Activated naive CD4-positive, alpha-beta T cell treated with anti-CD3 and anti-CD28 coated beads, Interleukin-2, amount 50 U/mL, for 72 hours (primary cell): ENCODE measurements at regions not wholly inside any gene's neighbourhood (a gene's known extent, or its start where the extent isn't known, plus 50 kb on each side); places are given as distances from the start of the nearest gene placed in this dataset.
A peak's percentile ranks its signal among the peaks of the same experiment; 100 is the strongest.
"Not testable (repeated sequence)": the region's sequence is repeated elsewhere in the genome, so short reads cannot be mapped to it uniquely, and the experiment has no call there.

Experiments
- ATAC-seq, 2 donors: fragments of 150-1000 bp; cut with Tn5 transposase; 2 replicates each; pipeline ENCODE4 v1.10.0; 2021; ENCODE audit warnings: mild to moderate bottlenecking in 2 of 2, moderate library complexity in 2 of 2
- DNase-seq, 2 donors: peaks; one replicate each; pipeline ENCODE4 v3.0.0; 2021 to 2022; ENCODE audit warnings: low spot score in 2 of 2
- H3K27ac Mint-ChIP-seq, 2 donors: one replicate each; pipeline ENCODE4 v1.8.0; 2022; ENCODE audit warnings: mild to moderate bottlenecking in 2 of 2, mixed read lengths in 2 of 2
- H3K36me3 Mint-ChIP-seq, 2 donors: one replicate each; pipeline ENCODE4 v1.8.0; 2022; ENCODE audit warnings: mixed read lengths in 2 of 2
- H3K9me3 Mint-ChIP-seq, 2 donors: one replicate each; pipeline ENCODE4 v1.8.0; 2022; ENCODE audit warnings: mixed read lengths in 2 of 2

GRCh38 chr18:60319129-60319528, 53.4 kb downstream of the MC4R start:
- H3K9me3 Mint-ChIP-seq: peaks cover 13 to 17% of the 10 kb centered on the region in 2 donors
- no peak for DNase-seq

DNA sequence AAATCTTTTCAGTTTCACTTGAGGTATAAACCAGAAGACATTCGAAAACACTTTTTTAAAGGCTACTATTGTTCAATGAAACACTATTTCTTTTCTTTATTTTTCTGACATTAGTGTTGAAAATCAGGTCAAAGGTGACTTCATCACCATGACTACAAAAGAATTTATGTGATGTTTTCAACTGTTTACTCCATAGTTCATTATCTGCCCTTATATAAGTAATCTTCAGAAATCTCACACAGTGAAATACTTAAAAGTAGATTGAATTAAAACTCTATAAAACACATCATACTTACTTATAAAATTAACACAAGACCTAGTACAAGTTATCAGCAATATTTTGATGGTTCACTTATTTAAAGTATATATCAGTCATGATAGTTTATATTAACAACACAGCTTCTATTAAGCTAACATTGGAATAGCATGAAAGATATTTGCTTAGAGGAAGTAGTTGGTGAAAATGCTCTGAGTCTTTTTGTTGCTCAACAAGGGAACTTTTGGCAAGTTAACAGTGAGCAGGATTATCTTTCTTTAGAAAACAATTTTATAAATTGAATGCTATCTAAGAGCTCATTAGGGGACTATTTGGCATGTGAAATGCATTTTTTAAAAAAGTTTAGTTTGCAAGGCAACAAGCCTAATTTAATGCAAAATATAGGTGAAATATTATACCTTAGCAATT, 60.8 kb downstream of the MC4R start:
- no peak overlapping the region for H3K27ac Mint-ChIP-seq
- ATAC-seq (no peak), DNase-seq (no peak)
- no peaks in the 10 kb centered on the region for H3K36me3 Mint-ChIP-seq
- peaks cover 4 to 5% of the 10 kb centered on the region in 2 donors for H3K9me3 Mint-ChIP-seq

More at GRCh38 chr18:60319129-60319528, 53.4 kb downstream of the MC4R start:
- ATAC-seq: no peak
- Mint-ChIP-seq H3K27ac (no peak overlapping the region), H3K36me3 (peaks cover 0 to 6% of the 10 kb centered on the region in 2 donors)

GRCh38 chr18:60295674-60296073, 76.9 kb downstream of the MC4R start:
- H3K9me3 Mint-ChIP-seq: peaks cover 0 to 4% of the 10 kb centered on the region in 2 donors
- no peaks in the 10 kb centered on the region for H3K36me3 Mint-ChIP-seq
- DNase-seq: no peak
- ATAC-seq: no peak
- no peak overlapping the region for H3K27ac Mint-ChIP-seq

DNA sequence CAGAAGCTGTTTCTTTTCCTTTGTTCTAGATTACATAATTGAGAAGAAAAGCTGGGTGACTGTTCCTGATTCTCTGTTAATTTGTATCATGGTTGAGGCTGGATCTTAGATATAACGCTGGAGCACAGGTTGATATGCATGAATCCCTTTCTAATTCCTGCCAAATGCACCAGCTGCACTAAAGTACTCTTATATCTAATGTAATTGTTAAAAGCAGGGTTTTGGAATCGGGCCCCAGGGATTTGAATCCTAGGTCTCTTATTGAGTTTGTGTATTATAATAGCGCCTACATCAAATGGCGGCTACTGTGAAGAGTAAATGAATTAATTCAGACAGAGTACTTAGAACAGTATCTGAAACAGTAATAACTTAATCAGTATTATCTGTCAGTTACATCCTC, 80.4 kb downstream of the MC4R start:
- ATAC-seq (no peak), DNase-seq (no peak)
- H3K9me3 Mint-ChIP-seq: no peaks in the 10 kb centered on the region
- no peaks in the 10 kb centered on the region for H3K36me3 Mint-ChIP-seq
- no peak overlapping the region for H3K27ac Mint-ChIP-seq

GRCh38 chr18:60279391-60279790, 93.2 kb downstream of the MC4R start:
- no peaks in the 10 kb centered on the region for H3K9me3 Mint-ChIP-seq
- no peak for ATAC-seq
- H3K27ac Mint-ChIP-seq: no peak overlapping the region
- DNase-seq: no peak
- no peaks in the 10 kb centered on the region for H3K36me3 Mint-ChIP-seq

DNA sequence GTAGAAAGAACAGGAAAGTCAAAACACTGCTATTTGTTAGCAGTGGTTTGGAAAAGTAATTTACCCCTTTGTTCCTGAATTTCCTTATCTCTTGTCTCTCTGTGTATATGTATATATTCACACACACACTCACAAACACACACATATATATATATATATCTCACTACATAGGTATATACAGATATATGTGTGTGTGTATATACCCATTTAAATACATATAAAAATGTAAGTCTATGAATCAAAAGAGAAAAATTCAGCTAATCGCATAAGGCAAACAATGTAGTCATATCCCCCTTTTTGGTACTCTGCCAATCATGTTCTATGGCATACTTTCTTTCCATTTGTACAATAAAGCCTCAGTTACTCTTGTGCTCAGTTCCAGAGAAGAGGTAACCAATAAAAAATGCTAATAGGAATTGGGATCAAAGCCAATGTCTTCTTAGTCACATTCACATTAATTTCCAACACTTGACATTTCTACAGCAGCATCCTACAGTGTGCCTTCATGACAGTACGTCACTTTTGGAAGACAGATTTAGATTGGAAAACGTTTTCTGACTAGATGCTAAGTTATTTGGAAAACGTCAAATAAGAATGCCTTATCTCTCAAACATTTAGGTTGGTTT, 94.6 kb downstream of the MC4R start:
- no peaks in the 10 kb centered on the region for H3K36me3 Mint-ChIP-seq
- ATAC-seq: no peak

DNA sequence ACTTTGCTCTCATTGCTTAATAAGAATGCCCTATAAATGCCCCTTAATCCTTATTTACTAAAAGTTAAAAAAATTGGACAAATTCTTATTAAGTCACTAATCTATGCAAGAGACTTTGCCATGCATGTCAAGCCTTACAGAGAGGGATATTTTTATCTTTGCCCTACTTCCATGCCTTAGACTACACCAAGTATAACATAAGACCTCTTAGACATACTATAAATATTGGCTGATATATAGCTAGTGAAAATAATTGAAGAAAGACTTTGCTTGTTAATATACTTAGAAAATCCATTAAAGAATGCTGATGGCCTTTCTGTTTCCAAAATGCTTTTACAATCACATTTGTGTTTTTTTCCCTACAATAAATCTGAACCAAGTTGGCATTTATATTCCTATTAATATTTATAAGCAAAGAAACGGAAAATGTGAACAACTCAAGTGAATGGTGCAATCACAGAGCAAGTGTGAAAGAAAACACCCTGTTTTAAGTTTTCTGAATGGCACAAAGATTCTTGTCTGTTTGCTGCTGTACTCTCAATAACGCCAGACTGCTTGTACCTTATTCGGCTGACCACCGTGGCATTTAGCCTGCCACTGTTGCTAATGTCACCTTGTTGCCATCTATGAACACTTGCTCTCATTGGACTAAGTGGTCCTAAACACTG, 105.0 kb downstream of the MC4R start:
- H3K36me3 Mint-ChIP-seq: no peaks in the 10 kb centered on the region

More for the DNA sequence above, 94.6 kb downstream of the MC4R start:
- no peak overlapping the region for H3K27ac Mint-ChIP-seq
- H3K9me3 Mint-ChIP-seq: peaks cover 4% of the 10 kb centered on the region in 2 donors
- no peak for DNase-seq

DNA sequence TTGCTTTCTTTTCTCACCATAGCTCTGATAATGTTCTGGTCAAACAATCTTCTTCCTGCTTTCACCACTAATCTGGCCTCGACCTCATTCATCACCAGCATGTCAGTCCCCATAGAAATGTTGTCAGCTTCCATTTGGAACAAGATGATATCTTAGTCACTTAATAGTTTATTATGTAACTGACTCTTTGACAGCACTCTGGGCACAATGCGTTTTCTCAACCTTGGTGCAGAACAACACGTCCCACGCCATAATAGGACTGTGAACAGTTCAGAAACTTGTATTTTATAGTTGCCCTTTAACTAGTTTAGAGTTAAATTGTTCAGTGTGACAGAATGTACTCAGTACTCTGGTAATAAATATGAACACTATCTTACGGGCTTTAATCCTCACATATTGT, 106.0 kb downstream of the MC4R start:
- DNase-seq (no peak), ATAC-seq (no peak)
- H3K9me3 Mint-ChIP-seq: peaks cover 8 to 22% of the 10 kb centered on the region in 2 donors
- no peak overlapping the region for H3K27ac Mint-ChIP-seq
- H3K36me3 Mint-ChIP-seq: no peaks in the 10 kb centered on the region

More for the DNA sequence above, 105.0 kb downstream of the MC4R start:
- ATAC-seq (no peak), DNase-seq (no peak)
- Mint-ChIP-seq H3K9me3 (peaks cover 5 to 16% of the 10 kb centered on the region in 2 donors), H3K27ac (no peak overlapping the region)

GRCh38 chr18:60259052-60259681, 113.4 kb downstream of the MC4R start:
- no peak overlapping the region for H3K27ac Mint-ChIP-seq
- ATAC-seq (no peak), DNase-seq (no peak)
- peaks cover 13 to 22% of the 10 kb centered on the region in 2 donors for H3K9me3 Mint-ChIP-seq
- no peaks in the 10 kb centered on the region for H3K36me3 Mint-ChIP-seq

GRCh38 chr18:60249388-60249787, 123.2 kb downstream of the MC4R start:
- peaks cover 0 to 4% of the 10 kb centered on the region in 2 donors for H3K9me3 Mint-ChIP-seq
- H3K36me3 Mint-ChIP-seq: no peaks in the 10 kb centered on the region
- ATAC-seq (no peak), DNase-seq (no peak)
- no peak overlapping the region for H3K27ac Mint-ChIP-seq

DNA sequence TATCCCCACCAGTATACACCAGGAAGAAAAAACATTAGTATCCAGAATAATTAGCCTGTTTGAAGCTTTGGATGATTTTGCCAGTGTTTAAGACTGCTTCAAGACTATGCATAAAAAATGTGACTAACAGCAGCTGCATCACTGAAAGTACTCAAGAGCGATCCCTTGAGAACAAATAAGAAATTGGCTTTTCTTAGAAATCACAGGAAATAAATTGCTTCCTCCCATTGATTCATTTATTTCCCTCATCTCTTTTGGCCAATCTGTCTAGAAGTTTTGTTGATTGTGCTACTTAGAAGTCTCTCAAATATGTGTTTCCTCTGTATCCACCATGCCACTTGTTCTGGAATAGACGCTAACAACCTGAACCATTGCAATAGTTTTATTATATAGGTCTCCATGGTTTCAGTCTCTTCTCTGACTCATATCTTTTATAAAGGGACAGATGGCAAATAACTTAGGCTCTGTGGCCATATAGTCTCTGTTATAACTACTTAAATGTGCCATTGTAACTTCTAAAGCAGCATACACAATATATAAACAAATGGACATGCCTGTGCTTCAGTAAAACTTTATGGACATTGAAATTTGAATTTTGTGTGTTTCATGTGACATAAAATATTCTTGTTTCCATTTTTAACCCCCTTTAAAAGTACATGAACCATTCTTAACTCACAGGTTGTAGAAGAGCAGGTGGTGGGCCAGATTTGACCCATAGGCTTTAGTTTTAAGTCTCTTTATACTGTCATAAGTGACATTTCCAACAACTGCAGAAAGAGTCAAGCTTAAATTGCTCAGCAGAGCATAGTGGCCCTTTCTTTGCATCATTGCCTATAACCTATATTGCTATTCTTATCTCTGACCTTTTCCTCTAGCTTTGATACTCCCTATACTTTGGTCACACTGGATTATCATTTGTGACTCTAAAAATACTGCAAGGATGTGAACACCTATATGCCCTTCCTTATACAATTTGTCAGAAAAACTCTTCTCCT, 123.9 kb downstream of the MC4R start:
- Mint-ChIP-seq H3K27ac (no peak overlapping the region), H3K9me3 (peaks cover 0 to 4% of the 10 kb centered on the region in 2 donors), H3K36me3 (no peaks in the 10 kb centered on the region)
- DNase-seq (no peak), ATAC-seq (no peak)

DNA sequence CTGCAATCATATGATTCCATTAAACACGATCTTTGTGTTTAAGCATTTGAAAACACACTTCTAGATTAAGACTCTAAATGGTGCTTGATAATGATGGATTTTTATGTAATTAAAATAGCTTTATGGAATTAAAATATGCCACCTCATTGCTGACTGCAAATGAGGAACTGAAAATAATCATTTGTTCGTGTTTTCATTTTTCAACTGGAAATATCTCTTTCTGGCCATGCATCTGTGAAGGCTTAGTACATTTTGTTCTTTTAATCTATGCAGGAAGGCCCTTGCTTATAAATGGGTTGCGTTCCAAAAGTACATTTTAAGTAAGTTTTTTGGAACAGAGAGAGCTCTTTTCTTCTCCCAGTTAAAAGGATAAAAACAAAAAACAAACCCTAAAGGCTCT, 125.5 kb downstream of the MC4R start:
- H3K36me3 Mint-ChIP-seq: no peaks in the 10 kb centered on the region
- H3K27ac Mint-ChIP-seq: peak overlapping the region in 1 of 2 donors; percentile 47
- ATAC-seq (no peak), DNase-seq (no peak)
- peaks cover 0 to 7% of the 10 kb centered on the region in 2 donors for H3K9me3 Mint-ChIP-seq

- DNase-seq (no peak), ATAC-seq (no peak)
- no peaks in the 10 kb centered on the region for H3K36me3 Mint-ChIP-seq
- H3K27ac Mint-ChIP-seq: no peak overlapping the region
- H3K9me3 Mint-ChIP-seq: peaks cover 0 to 7% of the 10 kb centered on the region in 2 donors
Measured at GRCh38 chr18:60246606-60247005, 126.0 kb downstream of the MC4R start.

DNA sequence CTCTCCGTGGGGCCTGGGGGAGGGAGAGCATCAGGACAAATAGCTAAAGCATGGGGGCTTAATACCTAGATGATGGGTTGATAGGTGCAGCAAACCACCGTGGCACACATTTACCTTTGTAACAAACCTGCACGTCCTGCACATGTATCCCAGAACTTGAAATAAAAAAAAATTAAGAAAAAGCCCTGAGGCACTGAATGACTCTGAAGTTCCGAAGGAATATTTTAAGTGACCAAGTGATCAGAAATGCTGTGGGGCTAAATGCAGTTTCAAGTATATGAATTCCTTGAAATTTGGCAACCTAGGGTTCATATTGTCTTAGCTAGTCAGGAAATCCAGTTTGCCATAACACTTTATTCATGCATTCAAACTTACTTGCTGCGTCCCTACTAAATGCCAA, 127.5 kb downstream of the MC4R start:
- H3K27ac Mint-ChIP-seq: no peak overlapping the region
- no peak for ATAC-seq
- peaks cover 4 to 12% of the 10 kb centered on the region in 2 donors for H3K9me3 Mint-ChIP-seq
- DNase-seq: no peak
- no peaks in the 10 kb centered on the region for H3K36me3 Mint-ChIP-seq

DNA sequence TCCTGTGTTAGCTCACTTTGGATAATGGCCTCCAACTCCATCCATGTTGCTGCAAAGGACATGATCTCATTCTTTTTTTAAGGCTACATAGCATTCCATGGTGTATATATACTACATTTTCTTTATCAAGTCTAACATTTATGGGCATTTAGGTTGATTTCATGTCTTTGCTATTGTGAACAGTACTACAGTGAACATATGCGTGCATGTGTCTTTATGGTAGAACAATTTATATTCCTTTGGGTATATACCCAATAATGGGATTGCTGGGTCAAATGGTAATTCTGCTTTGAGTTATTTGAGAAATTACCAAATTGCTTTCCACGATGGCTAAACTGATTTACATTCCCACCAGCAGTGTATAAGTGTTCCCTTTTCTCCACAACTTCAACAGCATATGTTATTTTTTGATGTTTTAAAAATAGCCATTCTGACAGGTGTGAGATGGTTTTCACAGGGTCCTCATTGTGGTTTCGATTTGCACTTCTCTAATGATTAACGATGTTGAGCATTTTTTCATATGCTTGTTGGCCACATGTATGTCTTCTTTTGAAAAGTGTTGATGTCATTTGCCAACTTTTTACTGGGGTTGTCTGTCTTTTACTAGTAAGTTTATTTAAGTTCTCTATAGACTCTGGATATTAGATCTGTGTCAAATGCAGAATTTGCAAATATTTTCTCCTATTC, 133.4 kb downstream of the MC4R start:
- H3K36me3 Mint-ChIP-seq, H3K27ac Mint-ChIP-seq, ATAC-seq, DNase-seq, H3K9me3 Mint-ChIP-seq: not testable (repeated sequence)

DNA sequence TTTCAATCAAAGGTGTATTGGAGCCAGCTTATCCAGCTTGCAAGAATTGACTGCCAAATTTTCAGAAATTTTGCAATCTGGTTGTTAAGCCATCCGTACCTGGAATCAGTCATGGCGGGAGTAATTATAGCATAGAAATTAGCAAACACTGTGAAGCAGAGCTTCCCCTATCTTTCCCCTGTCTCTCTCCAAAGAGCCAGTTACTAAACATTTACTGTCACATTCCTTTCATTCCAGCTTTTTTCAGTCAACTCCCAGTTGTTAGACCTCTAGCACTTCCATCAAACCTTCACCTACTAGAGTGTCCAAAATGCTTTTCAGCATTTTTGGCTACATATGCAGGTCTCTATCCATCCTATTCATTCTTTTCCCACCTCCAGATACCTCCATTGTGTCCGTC, 137.4 kb downstream of the MC4R start:
- Mint-ChIP-seq H3K9me3 (no peaks in the 10 kb centered on the region), H3K27ac (no peak overlapping the region), H3K36me3 (no peaks in the 10 kb centered on the region)
- no peak for DNase-seq
- no peak for ATAC-seq
